D341Med (cell line): ENCODE measurements at regions not wholly inside any gene's neighbourhood (a gene's known extent, or its start where the extent isn't known, plus 50 kb on each side); places are given as distances from the start of the nearest gene placed in this dataset.
A peak's percentile ranks its signal among the peaks of the same experiment; 100 is the strongest.

ENCODE experiments used
- DNase-seq: peaks from one replicate; pipeline ENCODE4 v3.0.0; 2012; ENCODE audit warnings: low spot score

GRCh38 chr16:66315210-66315825 lies 51.2 kb upstream of the CDH5 start:
- peak; percentile 80 for DNase-seq

- DNase-seq = no peak
These were observed 55.2 kb upstream of the CDH5 start for GRCh38 chr16:66311306-66311705.

GRCh38 chr16:66309215-66309807 lies 57.2 kb upstream of the CDH5 start:
- DNase-seq = no peak

- DNase-seq = no peak
These were observed 58.4 kb upstream of the CDH5 start for GRCh38 chr16:66308096-66308495.

GRCh38 chr16:66306366-66307150 lies 59.9 kb upstream of the CDH5 start:
- DNase-seq = no peak

GRCh38 chr16:66304961-66305360 lies 61.5 kb upstream of the CDH5 start:
- no peak for DNase-seq

GRCh38 chr16:66304151-66304550 lies 62.3 kb upstream of the CDH5 start:
- DNase-seq = no peak

GRCh38 chr16:66300501-66300900 lies 66.0 kb upstream of the CDH5 start:
- DNase-seq = no peak

- no peak for DNase-seq
These were observed 66.5 kb upstream of the CDH5 start for GRCh38 chr16:66300037-66300436.

- no peak for DNase-seq
These were observed 67.1 kb upstream of the CDH5 start for GRCh38 chr16:66299349-66299748.

GRCh38 chr16:66298571-66299120 lies 67.8 kb upstream of the CDH5 start:
- DNase-seq = no peak

- no peak for DNase-seq
These were observed 68.5 kb upstream of the CDH5 start for GRCh38 chr16:66298006-66298405.

GRCh38 chr16:66296591-66296990 lies 69.9 kb upstream of the CDH5 start:
- DNase-seq = no peak

GRCh38 chr16:66295761-66296546 lies 70.5 kb upstream of the CDH5 start:
- DNase-seq = no peak

- DNase-seq = no peak
These were observed 71.3 kb upstream of the CDH5 start for GRCh38 chr16:66295213-66295612.

- no peak for DNase-seq
These were observed 72.0 kb upstream of the CDH5 start for GRCh38 chr16:66294507-66294906.

GRCh38 chr16:66293932-66294331 lies 72.6 kb upstream of the CDH5 start:
- DNase-seq = no peak

- no peak for DNase-seq
These were observed 73.2 kb upstream of the CDH5 start for GRCh38 chr16:66293207-66293735.

GRCh38 chr16:66292241-66292935 lies 74.1 kb upstream of the CDH5 start:
- no peak for DNase-seq

- no peak for DNase-seq
These were observed 74.7 kb upstream of the CDH5 start for GRCh38 chr16:66291833-66292232.

- no peak for DNase-seq
These were observed 76.1 kb upstream of the CDH5 start for GRCh38 chr16:66290431-66290830.
